NCI-H510A treated with DMSO at 0.1 percent for 48 hours (cell line): ENCODE measurements at regions not wholly inside any gene's neighbourhood (a gene's known extent, or its start where the extent isn't known, plus 50 kb on each side); places are given as distances from the start of the nearest gene placed in this dataset.

ENCODE experiments used
- DNase-seq: peaks from one replicate; lab custom pipeline; 2025; lab: John Stamatoyannopoulos, UW

DNA sequence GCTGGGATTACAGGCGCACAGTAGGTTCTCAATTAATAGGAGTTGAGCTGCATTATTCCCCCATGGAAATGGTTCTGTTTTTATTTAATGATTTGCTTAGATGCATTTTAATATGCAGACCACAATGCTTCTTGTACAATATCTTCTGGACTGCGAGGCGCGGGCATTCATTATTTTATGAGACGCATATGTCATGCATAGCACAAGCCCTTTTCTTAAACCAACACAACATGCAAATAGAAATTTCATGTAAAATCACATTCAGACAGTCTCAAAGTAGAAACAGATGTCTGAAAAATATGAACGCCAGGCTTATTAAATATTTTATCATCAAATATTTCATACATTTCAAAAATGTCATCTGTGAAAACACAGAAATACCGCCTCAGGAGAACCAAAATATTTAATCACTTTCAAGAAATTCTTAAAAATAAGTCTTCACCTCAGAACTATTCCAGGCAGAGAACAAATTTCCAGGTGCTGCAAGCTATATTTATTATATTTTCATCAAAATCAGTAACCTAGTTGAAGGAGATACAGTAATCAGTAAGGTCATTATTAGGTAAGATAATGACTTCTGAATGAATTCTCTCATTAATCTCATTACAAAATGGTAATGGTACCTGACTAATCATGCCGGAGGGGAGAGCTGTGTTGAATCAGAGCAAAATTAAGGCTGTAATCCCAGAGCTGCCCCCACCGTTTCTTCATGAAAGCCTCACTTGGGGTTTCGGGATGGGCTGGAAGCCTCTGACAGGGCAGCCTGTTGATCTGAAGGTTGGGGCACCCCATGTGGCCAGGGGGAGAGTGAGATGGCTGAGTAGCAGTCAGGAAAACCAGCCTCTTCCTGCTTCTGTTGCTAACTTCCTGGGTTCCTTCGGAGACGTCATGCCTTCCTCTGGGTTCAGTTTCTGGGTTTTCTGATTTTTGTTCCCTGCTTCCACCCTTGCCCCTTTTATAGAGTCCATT, 133.9 kb upstream of the ZNF618 start:
- DNase-seq = no peak

DNA sequence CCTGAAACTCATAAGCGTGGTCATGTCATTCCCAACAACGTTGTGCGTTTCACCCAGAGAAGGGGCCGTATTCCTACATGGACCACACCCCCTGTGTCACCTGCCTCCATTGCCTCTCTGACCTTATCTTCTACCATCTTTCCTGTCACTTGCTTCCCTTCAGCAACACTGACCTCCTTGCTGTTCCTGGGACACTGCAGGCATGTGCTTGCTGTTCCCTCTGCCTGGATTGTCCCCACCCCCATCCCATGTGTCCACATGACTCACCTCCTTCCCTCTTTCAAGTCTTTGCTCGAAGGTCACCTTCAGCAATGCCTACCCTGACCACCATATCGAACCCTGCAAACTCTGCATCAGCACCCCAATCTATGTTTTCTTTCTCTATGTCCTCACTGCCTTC, 133.2 kb upstream of the ZNF618 start:
- no peak for DNase-seq

DNA sequence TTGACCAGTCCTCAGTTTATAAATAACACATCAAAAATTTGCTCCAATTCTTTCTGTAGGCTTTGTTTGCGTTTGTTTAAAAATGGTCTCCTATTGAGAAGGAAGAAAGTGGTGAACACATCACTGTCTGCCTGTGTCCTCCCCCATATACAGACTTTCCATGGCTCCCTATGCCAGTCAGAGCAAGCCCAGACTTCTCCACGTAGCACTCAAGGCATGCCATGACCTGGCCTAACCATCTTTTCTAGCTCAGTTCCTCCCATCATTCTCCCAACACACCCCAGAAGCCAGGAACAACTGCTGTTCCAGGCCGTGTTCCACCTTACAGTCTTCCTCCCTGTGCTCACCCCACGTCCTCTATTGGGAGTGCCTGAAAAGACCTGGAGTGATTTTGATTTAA, 129.6 kb upstream of the ZNF618 start:
- DNase-seq = no peak

DNA sequence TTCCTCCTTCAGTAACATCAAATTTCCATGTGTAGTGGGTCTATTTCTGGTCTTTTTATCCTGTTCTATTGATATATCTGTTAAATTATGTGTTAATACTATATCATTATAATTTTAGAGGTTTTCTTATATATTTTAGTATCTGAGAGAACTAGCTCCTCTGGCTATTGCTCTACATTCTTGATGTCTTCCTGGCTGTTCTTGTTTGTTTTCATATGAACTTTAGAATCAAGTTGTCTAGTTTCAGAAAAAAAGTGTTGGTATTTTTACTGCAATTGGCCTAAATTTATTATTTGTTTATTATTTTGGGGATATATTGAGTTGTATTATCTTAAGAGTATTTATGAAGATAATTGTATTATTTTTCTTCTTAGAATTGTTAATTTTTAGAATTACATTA, 128.0 kb upstream of the ZNF618 start:
- DNase-seq = no peak

DNA sequence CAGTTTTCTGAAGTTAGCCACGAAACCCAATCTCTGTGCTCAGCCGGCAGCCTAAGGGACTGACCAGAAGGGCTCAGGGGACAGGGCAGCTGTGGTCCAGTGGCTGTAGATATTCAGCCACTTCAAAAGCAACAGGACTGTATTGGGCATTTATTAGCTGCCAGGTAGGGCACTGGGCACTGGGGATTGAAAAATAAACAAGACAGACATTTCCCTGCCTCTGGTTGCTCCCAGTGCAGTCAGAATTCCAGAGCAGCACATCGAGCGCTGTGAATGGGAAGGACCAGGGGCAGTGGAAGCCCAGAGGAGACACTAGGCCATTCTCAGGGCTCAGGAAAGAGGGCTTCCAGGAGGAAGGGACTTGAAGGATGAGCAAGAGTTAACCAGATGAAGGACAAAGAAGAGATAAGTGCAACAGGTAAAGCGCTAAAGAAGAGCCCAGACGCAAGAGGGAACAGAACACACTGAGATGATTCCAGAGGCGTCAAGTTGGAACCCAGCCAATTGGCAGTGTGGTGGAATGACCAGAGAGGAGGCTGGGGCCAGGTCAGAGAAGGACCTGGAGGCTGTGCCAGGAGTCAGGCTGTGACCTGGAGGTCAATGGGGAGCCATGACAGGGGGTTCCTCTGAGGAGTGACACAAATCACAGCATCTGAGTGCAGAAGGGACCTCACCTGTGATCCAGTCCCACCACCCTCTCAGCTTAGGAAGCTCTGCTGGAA, 122.5 kb upstream of the ZNF618 start:
- DNase-seq = no peak

DNA sequence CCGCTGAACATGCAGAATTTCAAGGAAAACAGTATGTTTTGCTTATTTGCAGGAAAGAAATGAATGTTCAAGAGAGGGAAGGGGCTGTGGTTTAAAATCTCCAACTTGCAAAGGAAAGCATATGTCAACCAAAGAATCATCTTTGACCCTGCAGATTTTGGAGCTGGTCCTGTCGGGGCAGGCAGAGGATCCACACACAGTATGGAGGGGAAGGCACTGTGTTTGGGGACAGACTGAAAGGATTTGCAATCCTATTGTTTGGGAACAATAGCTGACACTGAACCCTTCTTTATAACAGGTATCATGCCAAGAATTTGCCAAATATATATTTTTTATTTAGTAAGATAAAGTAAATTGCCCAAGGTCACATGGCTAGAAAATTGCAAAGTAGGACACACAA, 121.4 kb upstream of the ZNF618 start:
- no peak for DNase-seq

DNA sequence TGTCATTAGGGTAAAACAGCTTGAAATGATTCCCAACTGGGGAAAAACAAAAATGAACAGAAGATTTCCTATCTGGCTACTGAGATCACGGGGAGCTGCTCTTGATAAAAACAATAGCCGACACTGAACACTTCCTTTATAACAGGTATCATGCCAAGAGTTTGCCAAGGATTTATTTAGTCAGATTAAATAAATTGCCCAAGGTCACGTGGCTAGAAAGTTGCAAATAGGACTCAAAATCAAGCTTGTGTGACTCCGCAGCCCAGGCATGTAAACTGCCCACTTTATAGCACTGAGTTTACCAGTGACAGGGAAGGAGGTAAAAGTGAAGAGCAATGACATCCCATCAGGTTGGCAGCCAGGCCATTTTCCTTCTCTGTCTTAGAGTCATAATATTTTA, 120.7 kb upstream of the ZNF618 start:
- no peak for DNase-seq

DNA sequence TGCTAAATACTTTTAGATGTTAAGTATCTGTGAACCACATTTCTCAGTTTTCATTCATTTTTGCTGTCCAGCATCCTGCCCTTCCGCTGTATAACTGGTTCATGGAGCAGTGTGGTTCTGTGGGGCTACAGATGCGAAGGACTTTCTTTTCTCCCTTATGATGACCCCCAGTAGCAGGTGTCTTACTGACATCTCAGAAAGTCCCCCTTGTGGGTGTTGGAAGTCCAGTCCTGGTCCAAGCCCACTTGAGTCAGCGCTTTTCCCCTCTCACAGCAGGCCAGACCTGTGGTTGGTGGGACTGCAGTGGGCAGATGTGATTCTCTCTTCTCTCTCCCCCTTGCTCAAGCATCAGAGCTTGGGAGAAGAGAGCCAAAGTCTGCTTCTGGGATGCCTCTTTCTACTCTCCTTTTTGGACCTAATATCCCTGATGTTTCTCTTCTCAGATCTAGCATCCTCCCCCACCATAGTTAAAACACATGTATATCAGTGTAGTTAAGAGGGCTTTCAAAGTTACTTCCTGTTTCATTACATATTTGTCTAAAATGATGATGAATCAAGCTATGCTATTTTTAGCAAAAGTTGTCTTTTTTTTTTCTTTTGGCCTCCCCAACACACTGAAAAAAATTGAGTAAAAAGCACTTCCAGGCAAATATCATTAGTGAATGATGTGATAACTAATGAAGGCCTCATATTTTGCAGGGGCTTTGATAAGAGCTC, 119.5 kb upstream of the ZNF618 start:
- no peak for DNase-seq

DNA sequence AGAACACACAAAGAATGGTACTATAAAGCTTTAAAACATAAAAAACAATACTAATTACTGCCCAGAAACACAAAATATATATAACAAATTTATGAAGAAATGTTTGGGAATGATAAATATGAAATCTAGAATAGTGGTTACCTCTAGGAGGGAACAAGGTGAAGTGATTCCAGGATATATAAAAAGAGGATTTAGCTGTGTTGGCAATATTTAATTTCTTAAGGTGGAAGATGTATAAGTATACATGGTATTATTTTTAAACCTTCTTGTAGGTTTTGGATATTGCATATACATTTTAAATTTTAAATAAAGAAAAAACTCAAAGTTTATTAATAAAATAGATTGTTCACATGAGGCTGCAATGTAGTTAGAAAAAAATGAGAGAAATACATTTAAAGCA, 112.7 kb upstream of the ZNF618 start:
- DNase-seq = no peak

DNA sequence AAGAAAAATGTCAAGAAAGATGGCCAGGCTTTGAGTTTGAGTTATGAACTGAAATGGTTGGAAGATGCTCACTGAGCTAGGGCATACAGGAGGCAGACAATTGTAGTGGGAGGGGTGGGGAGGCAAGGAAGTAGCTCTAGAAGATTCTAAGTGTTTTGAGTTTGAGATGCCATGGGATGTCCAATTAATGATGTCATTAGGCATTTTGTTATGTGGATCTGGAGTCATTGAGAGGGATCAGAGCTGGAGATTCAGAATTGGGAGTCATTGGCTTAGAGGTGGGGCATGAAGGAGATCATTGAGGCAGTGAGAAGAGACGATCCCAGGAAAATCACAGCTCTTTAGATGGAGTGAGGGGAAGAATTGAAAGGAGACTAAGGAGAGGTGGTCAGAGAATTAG, 111.5 kb upstream of the ZNF618 start:
- DNase-seq = no peak

DNA sequence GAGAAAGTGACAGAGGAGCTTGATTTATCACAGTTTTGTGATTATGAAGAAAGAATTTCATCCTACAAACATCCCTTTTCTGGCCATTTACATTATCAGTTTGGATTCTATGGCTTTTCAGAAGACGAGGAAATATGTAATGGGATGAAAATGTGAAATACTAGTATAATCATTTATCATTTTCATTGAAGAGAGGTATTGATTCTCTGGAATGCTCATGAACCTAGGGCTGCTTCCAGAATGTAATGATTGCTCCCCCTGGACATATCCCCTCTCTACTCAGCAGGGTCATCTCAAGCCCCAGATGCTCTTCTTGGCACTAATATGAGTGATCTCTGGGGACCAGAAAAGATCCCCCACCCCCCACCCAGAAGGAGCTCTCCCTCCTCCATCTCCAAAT, 106.7 kb upstream of the ZNF618 start:
- DNase-seq = no peak

DNA sequence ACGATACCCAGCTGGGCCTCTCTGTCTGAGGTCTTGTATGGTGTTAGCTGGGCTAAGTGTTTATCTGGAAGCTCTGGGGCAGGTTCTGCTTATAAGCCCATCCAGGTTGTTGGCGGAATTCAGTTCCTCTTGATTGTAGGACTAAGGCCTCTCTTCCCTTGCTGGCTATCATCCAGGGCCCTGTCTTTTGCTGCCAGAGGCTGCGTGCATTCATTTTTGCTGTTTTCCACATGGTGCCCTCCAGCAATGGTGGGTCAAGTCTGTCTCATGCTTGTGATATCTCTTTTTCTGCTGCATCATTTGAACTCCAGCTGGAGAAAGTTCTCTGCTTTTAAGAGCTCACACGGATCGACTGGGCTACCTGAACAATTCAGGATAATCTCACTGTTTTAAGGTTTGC, 105.7 kb upstream of the ZNF618 start:
- DNase-seq = no peak

DNA sequence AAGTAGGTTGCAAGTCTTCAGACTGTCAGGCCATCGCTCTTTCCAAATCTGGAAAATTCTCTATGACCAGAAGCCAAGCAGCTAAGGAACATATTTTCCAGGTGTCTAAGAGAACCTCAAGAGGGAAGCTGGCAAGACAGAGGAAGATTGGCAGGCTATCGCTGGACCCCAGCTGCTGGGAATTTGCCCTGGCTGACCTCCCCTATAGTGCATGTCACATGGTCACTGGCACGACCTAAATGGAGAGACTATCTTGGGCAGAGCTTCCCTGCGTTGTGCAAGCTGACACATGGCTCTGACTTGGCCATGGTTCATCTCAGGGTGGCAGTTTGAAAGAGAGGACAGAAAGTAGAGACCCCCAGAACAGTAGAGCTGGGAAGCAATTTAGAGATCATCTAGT, 104.9 kb upstream of the ZNF618 start:
- DNase-seq = no peak

DNA sequence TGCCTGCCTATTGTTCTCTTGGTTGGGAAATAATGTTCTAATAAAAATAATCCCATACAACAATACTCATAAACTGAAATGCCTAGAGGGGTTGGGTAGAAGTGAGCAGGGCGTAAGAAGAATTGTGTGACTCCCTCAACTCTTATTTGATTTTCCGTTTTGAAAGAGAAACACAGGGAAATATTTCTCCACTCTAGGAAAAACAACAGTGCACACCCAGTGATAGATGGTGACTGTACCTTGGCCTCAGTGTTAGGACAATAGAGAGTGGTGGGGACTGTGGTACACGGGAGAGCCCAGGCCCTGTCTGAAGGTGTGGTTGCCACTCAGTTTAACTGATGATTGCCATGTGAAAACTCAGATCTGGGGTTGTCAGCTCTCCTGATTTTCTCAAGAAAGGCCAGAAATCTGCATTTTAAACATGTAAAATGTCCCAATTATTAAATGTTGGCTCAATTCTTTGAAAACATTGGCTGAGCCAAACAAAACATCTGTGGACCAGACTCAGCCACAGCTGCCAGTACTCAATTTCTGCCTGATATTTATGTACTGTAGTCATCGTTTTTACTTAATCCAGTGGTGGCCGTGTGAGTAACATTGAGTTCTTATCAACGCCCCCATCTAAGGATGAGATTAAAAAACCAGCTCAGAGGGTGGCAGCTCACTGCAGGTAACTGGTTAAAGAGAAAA, 103.8 kb upstream of the ZNF618 start:
- no peak for DNase-seq

DNA sequence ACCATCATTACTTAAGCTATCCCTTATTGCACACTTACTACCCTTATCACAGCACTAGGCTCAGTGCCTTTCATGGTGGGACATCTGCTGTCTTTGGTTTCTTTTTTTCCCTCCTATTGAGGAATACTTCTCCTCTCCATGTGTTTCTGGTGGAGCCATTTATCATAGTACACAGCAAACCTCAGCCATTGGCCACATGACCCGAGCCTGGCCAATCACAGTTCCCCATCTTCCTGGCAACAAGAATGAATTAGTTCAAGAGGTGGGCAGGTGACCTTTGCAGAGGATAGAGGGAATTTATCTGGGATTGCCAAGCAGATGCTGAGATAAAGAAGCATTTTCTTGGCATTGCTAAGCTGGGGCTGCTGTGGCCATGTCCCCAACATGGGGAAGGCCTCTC, 101.1 kb upstream of the ZNF618 start:
- DNase-seq = no peak

DNA sequence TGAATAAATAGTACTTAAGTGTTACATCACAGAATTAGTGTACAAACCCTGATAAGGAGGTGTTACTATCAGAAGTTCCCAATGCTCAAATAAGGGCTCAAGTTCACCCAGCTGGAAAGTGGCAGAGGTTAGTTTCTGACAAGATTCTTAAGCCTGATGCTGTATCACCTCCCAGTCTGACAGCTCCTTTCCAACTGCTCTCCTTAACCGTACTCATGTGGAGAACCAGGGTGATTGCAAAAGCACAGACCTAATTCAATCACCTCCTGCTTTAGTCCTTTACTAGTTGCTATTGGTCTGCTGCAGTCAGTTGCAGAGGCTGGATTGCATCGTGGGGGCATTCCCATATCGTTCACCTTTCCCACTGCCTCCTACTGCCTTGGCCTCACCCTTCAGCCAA, 100.4 kb upstream of the ZNF618 start:
- no peak for DNase-seq

DNA sequence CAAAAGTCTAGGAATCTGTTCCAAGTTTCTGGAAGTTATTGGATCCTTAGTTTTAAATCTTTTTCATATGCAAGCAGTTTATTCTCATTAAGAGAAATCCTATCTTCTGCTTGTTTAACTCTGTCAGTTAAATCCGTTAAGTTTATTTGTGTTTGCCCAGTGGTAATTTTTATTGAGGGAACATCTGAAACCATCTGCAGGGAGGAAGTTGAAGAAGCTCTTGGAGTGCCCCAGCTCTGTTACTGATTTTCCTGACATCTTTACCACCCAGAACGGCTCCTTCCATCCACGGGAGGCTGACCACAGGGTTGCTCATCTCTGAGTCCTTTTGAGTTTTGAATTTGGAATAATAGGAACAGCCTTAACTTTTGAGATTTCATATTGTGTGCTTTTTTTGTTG, 99.9 kb upstream of the ZNF618 start:
- DNase-seq = no peak

DNA sequence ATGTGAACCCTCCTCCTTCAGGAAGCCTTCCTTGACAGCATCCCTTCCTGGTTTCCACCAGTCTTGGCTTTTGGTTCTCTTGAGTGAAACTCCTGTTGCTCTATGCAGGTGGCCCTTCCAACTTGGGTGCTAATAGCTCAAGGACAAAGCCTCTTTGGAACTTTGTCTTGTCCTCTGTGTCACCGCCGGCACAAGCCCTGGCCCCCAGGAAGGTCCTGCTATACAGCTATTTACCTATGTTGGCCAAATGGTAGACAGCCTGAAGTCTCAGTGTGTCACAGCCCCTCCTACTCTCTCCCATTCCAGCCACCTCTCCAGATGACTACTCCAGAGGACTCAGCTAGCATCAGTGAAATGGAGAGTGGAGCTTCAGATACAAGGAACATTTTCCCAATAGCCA, 94.7 kb upstream of the ZNF618 start:
- no peak for DNase-seq

DNA sequence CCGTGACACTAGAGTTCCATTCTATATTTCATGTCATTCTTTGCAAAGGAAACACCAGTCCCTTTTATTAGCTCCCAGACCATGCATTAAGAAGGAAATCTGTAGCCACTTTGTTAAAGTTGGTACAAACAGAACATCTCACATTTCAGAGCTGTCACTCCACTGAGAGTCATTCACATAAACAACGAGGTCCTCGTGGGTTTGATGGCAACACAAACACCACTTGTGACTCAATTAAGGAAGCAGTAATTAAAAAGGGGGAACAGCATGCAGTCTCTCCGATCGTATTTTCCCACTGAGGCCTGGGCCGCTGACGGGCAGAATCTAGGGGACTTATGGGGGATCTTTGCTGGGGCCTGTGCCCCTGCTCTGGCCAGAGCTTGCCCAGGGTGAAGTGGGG, 94.2 kb upstream of the ZNF618 start:
- DNase-seq = no peak

DNA sequence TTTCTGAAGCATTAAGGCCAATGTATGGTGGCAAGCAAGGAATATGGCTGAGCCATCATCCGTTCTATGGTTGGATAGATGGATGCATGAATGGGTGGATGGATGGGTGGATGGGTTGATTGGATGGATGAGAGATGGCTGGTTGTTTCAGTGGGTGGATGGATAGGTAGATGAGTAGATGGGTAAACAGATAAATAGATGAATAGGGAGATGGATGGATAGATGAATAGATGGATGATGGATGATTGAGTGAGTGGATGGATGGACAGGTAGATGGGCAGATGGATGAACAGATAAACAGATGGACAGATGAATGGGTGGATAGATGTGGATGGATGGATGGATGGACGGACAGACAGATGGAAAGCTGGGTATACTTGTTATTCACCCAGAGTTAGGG, 92.6 kb upstream of the ZNF618 start:
- no peak for DNase-seq

DNA sequence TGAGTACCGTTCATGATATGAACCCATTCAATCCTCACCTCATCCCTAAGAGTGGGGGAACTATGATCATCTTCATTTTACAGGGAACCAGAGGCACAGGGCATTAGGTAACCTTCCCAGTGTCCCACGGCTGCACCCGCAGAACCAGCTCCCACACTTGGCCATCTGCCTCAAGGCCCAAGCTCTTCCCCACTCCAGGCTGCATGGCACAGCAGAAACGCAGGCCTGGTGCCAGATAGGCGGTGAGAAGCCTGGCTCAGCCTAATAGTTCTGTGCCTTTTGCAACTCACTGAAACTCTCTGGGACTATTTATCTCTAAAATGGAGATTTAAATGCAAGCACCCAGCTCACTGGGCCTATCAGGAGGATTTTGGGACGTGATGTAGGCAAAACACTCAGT, 90.8 kb upstream of the ZNF618 start:
- DNase-seq = no peak

DNA sequence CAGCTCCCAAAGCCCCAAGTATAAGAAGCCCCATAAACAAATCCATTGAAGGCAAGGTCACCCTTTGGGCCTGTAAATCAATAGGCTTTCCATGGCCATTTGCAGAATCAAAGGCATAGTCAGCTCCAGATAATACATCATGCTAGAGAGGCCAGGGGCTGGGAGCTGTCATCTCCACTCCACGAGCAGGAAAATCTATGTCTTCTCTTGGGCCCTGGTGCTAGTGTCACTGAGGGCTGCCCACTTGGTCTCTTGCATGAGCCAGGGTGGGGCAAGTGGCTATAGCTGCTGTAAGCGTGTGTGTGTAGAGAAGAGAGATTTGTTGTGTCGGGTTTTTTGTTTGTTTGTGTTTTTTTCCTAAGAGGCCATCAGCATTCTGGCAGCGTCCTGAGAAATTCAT, 90.0 kb upstream of the ZNF618 start:
- DNase-seq = no peak
